ENCODE measurements at regions not wholly inside any gene's neighbourhood (a gene's known extent, or its start where the extent isn't known, plus 50 kb on each side); places are given as distances from the start of the nearest gene placed in this dataset.
"Not testable (repeated sequence)": the region's sequence is repeated elsewhere in the genome, so short reads cannot be mapped to it uniquely, and the experiment has no call there.

GRCh38 chr13:76297331-76297730, 588.9 kb downstream of the KCTD12 start:
- no peaks in the 10 kb centered on the region for H3K36me3 Mint-ChIP-seq (ENCODE audit: low read depth)
- no peak overlapping the region for H3K4me3 Mint-ChIP-seq (ENCODE audit: low read depth)
- intact Hi-C loops (cut with micrococcal nuclease), result no loop called here
- no peak for DNase-seq (ENCODE audit: low spot score)
- no peaks in the 10 kb centered on the region for H3K4me1 Mint-ChIP-seq (ENCODE audit: low read depth)
- H3K27me3 Mint-ChIP-seq (ENCODE audit: low read depth), result no peaks in the 10 kb centered on the region
- H3K9me3 Mint-ChIP-seq, result peaks cover 4% of the 10 kb centered on the region
- no peak overlapping the region for H3K27ac Mint-ChIP-seq

- intact Hi-C loops (cut with micrococcal nuclease), result no loop called here
- H3K9me3 Mint-ChIP-seq, result peaks cover 4% of the 10 kb centered on the region
- H3K4me1 Mint-ChIP-seq (ENCODE audit: low read depth), result no peaks in the 10 kb centered on the region
- no peaks in the 10 kb centered on the region for H3K36me3 Mint-ChIP-seq (ENCODE audit: low read depth)
- H3K4me3 Mint-ChIP-seq (ENCODE audit: low read depth), result no peak overlapping the region
- no peaks in the 10 kb centered on the region for H3K27me3 Mint-ChIP-seq (ENCODE audit: low read depth)
- no peak overlapping the region for H3K27ac Mint-ChIP-seq
- DNase-seq (ENCODE audit: low spot score), result no peak
Observed at GRCh38 chr13:76296751-76297150, 589.5 kb downstream of the KCTD12 start.

- intact Hi-C loops (cut with micrococcal nuclease); H3K4me1 Mint-ChIP-seq (ENCODE audit: low read depth); H3K36me3 Mint-ChIP-seq (ENCODE audit: low read depth); H3K9me3 Mint-ChIP-seq; H3K27me3 Mint-ChIP-seq (ENCODE audit: low read depth); H3K4me3 Mint-ChIP-seq (ENCODE audit: low read depth); DNase-seq (ENCODE audit: low spot score); H3K27ac Mint-ChIP-seq: not testable (repeated sequence)
Observed at GRCh38 chr13:76295020-76295419, 591.2 kb downstream of the KCTD12 start.

GRCh38 chr13:76293751-76294150, 592.5 kb downstream of the KCTD12 start:
- H3K4me1 Mint-ChIP-seq (ENCODE audit: low read depth), result no peaks in the 10 kb centered on the region
- no peaks in the 10 kb centered on the region for H3K36me3 Mint-ChIP-seq (ENCODE audit: low read depth)
- H3K27ac Mint-ChIP-seq, result no peak overlapping the region
- intact Hi-C loops (cut with micrococcal nuclease), result no loop called here
- H3K27me3 Mint-ChIP-seq (ENCODE audit: low read depth), result no peaks in the 10 kb centered on the region
- no peak overlapping the region for H3K4me3 Mint-ChIP-seq (ENCODE audit: low read depth)
- DNase-seq (ENCODE audit: low spot score), result no peak
- H3K9me3 Mint-ChIP-seq, result peaks cover 4% of the 10 kb centered on the region

- no peak for DNase-seq (ENCODE audit: low spot score)
- Mint-ChIP-seq H3K36me3 (ENCODE audit: low read depth) (no peaks in the 10 kb centered on the region), H3K27me3 (ENCODE audit: low read depth) (no peaks in the 10 kb centered on the region), H3K4me3 (ENCODE audit: low read depth) (no peak overlapping the region), H3K27ac (no peak overlapping the region), H3K9me3 (peaks cover 4% of the 10 kb centered on the region), H3K4me1 (ENCODE audit: low read depth) (no peaks in the 10 kb centered on the region)
- intact Hi-C loops (cut with micrococcal nuclease), result no loop called here
Observed at GRCh38 chr13:76293346-76293745, 592.9 kb downstream of the KCTD12 start.

GRCh38 chr13:76292726-76293125, 593.5 kb downstream of the KCTD12 start:
- Mint-ChIP-seq H3K36me3 (ENCODE audit: low read depth) (no peaks in the 10 kb centered on the region), H3K4me1 (ENCODE audit: low read depth) (no peaks in the 10 kb centered on the region)
- intact Hi-C loops (cut with micrococcal nuclease), result no loop called here

GRCh38 chr13:76292031-76292430, 594.2 kb downstream of the KCTD12 start:
- DNase-seq (ENCODE audit: low spot score), result no peak
- H3K27ac Mint-ChIP-seq, result no peak overlapping the region
- no peaks in the 10 kb centered on the region for H3K27me3 Mint-ChIP-seq (ENCODE audit: low read depth)
- intact Hi-C loops (cut with micrococcal nuclease), result no loop called here
- H3K36me3 Mint-ChIP-seq (ENCODE audit: low read depth), result no peaks in the 10 kb centered on the region
- H3K4me3 Mint-ChIP-seq (ENCODE audit: low read depth), result no peak overlapping the region
- H3K4me1 Mint-ChIP-seq (ENCODE audit: low read depth), result no peaks in the 10 kb centered on the region
- peaks cover 4% of the 10 kb centered on the region for H3K9me3 Mint-ChIP-seq

More at GRCh38 chr13:76292726-76293125, 593.5 kb downstream of the KCTD12 start:
- Mint-ChIP-seq H3K4me3 (ENCODE audit: low read depth) (no peak overlapping the region), H3K9me3 (peaks cover 4% of the 10 kb centered on the region), H3K27me3 (ENCODE audit: low read depth) (no peaks in the 10 kb centered on the region), H3K27ac (no peak overlapping the region)
- DNase-seq (ENCODE audit: low spot score), result no peak

- Mint-ChIP-seq H3K4me1 (ENCODE audit: low read depth) (no peaks in the 10 kb centered on the region), H3K9me3 (peaks cover 4% of the 10 kb centered on the region), H3K27me3 (ENCODE audit: low read depth) (no peaks in the 10 kb centered on the region), H3K27ac (no peak overlapping the region), H3K4me3 (ENCODE audit: low read depth) (no peak overlapping the region), H3K36me3 (ENCODE audit: low read depth) (no peaks in the 10 kb centered on the region)
- no peak for DNase-seq (ENCODE audit: low spot score)
- intact Hi-C loops (cut with micrococcal nuclease), result no loop called here
Observed at GRCh38 chr13:76289558-76289957, 596.6 kb downstream of the KCTD12 start.

GRCh38 chr13:76286178-76286577, 600.0 kb downstream of the KCTD12 start:
- Mint-ChIP-seq H3K9me3 (no peaks in the 10 kb centered on the region), H3K36me3 (ENCODE audit: low read depth) (no peaks in the 10 kb centered on the region)

GRCh38 chr13:76285463-76285862, 600.7 kb downstream of the KCTD12 start:
- DNase-seq (ENCODE audit: low spot score), result no peak
- H3K36me3 Mint-ChIP-seq (ENCODE audit: low read depth), result no peaks in the 10 kb centered on the region
- H3K9me3 Mint-ChIP-seq, result no peaks in the 10 kb centered on the region
- H3K27ac Mint-ChIP-seq, result no peak overlapping the region
- H3K4me3 Mint-ChIP-seq (ENCODE audit: low read depth), result no peak overlapping the region
- H3K4me1 Mint-ChIP-seq (ENCODE audit: low read depth), result no peaks in the 10 kb centered on the region
- H3K27me3 Mint-ChIP-seq (ENCODE audit: low read depth), result no peaks in the 10 kb centered on the region
- intact Hi-C loops (cut with micrococcal nuclease), result no loop called here

More at GRCh38 chr13:76286178-76286577, 600.0 kb downstream of the KCTD12 start:
- DNase-seq (ENCODE audit: low spot score), result no peak
- Mint-ChIP-seq H3K27ac (no peak overlapping the region), H3K4me3 (ENCODE audit: low read depth) (no peak overlapping the region), H3K4me1 (ENCODE audit: low read depth) (no peaks in the 10 kb centered on the region), H3K27me3 (ENCODE audit: low read depth) (no peaks in the 10 kb centered on the region)
- intact Hi-C loops (cut with micrococcal nuclease), result no loop called here

- H3K27ac Mint-ChIP-seq; DNase-seq (ENCODE audit: low spot score); H3K4me1 Mint-ChIP-seq (ENCODE audit: low read depth); intact Hi-C loops (cut with micrococcal nuclease); H3K27me3 Mint-ChIP-seq (ENCODE audit: low read depth); H3K9me3 Mint-ChIP-seq; H3K4me3 Mint-ChIP-seq (ENCODE audit: low read depth); H3K36me3 Mint-ChIP-seq (ENCODE audit: low read depth): not testable (repeated sequence)
Observed at GRCh38 chr13:76279766-76280165, 606.4 kb downstream of the KCTD12 start.

- Mint-ChIP-seq H3K4me3 (ENCODE audit: low read depth) (no peak overlapping the region), H3K36me3 (ENCODE audit: low read depth) (no peaks in the 10 kb centered on the region), H3K4me1 (ENCODE audit: low read depth) (no peaks in the 10 kb centered on the region), H3K27ac (no peak overlapping the region), H3K27me3 (ENCODE audit: low read depth) (no peaks in the 10 kb centered on the region), H3K9me3 (peaks cover 5% of the 10 kb centered on the region)
- no peak for DNase-seq (ENCODE audit: low spot score)
- intact Hi-C loops (cut with micrococcal nuclease), result no loop called here
Observed at GRCh38 chr13:76271728-76272232, 614.4 kb downstream of the KCTD12 start.

- H3K9me3 Mint-ChIP-seq; DNase-seq (ENCODE audit: low spot score); H3K27ac Mint-ChIP-seq; H3K27me3 Mint-ChIP-seq (ENCODE audit: low read depth); H3K4me3 Mint-ChIP-seq (ENCODE audit: low read depth); H3K4me1 Mint-ChIP-seq (ENCODE audit: low read depth); H3K36me3 Mint-ChIP-seq (ENCODE audit: low read depth); intact Hi-C loops (cut with micrococcal nuclease): not testable (repeated sequence)
Observed at GRCh38 chr13:76268307-76268706, 617.9 kb downstream of the KCTD12 start.

- Mint-ChIP-seq H3K27me3 (ENCODE audit: low read depth) (no peaks in the 10 kb centered on the region), H3K4me3 (ENCODE audit: low read depth) (no peak overlapping the region), H3K36me3 (ENCODE audit: low read depth) (no peaks in the 10 kb centered on the region), H3K9me3 (peaks cover 2% of the 10 kb centered on the region), H3K4me1 (ENCODE audit: low read depth) (no peaks in the 10 kb centered on the region), H3K27ac (no peak overlapping the region)
- DNase-seq (ENCODE audit: low spot score), result no peak
- intact Hi-C loops (cut with micrococcal nuclease), result no loop called here
Observed at GRCh38 chr13:76267216-76267615, 619.0 kb downstream of the KCTD12 start.

Measured in activated T-helper 2 cell treated with anti-CD3 and anti-CD28 coated beads, Interferon-gamma antibody, Interleukin-2, Interleukin-4, amounts not matched to agents 10 μg/mL and 5 μg/mL and 100 μg/mL, durations not matched to agents 14 hours and 24 hours and 36 hours (primary cell).